GM18907 (cell line): ENCODE measurements at regions not wholly inside any gene's neighbourhood (a gene's known extent, or its start where the extent isn't known, plus 50 kb on each side); places are given as distances from the start of the nearest gene placed in this dataset.

ENCODE experiments used
- ATAC-seq: cut with Tn5 transposase; IDR thresholded peaks from one replicate; pipeline ENCODE4 v1.9.1; 2021; ENCODE audit warnings: mild to moderate bottlenecking, moderate library complexity; ENCODE audit not compliant: unreplicated experiment

DNA sequence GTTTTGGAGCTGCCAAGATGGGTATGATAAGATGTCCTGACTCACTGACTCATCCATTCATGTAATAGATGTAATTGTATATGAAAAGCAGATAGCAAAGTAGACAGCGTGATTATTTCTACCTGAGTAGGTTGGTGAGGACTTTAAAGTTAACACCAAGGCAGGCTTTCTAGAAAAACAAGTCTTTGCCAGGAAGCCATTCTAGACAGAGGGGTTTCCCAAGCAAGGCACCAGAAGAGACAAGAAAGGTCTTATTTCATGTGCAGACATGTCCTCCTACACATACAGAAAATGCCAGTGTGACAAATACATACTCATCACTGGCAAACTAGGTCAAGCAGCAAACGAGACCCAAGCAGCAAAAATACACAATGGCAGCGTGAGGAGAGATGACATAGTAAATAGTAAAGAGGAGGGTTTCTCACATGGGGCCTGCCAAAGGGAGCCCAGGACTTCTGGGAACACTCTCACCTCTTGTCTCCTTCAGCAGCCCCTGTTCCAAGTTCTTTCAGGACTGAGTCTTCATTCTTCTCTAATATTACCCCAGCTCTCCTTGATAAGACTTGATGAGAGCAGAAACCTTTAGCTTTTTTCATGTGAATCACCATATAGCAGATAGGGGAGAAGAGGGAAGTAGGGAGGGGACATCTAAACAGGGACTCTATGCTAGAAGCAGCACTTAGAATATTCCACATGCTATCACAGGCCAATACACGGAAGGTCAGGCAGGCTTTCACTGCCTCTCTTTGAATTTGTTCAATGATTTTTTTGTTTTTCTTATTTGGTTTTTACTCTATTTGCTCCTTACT is 114.6 kb upstream of the ATP1B1 start:
- no peak for ATAC-seq

GRCh38 chr1:169001353-169001752 is 105.1 kb upstream of the ATP1B1 start:
- ATAC-seq, result no peak

DNA sequence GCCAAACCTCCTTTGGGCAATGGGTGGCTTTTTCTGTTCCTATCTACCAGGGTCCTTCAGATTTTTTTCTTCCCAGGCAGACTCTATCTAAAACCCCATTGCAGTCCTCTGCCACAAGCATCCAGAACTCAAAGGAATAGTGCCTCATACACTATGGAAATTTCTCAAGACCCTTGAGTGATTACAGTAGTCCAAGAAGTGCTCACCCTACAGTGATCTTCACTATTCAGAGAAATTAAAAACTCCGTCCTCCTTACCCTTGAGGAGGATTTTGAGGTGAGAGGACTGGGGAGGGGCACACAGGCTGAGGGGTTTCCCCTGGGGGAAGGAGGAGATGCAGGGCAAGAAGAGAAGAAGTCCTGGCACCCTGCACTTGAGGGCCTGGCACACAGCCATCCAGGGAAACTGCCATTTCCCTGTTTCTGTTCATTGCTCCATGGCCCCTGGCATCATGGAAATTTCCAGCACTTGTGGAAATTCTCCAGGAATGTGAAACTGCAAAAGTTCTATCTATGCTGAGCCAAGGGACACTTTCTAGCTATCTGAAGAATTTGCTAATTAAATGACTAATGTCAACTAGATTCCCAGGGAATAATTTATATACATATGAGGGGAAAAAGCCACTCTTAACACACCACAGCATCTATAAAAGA is 102.5 kb upstream of the ATP1B1 start:
- no peak for ATAC-seq

DNA sequence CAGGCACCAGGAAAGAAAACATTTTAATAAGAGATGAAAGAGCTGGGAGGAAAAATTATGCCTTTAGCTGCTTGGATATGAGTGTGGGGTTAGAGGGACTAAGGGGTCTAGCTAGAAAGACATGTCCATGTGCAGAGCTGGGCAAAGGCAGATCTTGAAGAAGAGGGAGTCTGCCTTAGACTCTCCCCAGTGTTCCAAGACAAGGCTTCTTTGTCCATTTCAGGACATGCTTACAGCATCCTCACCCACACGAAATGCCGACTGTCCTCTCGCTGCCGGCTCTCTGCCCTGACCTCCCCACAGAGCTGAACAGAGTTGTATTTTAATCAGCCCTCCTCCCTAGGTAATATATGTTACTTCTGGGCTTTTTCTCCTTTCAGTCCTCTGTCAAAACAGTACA is 100.7 kb upstream of the ATP1B1 start:
- ATAC-seq, result no peak

DNA sequence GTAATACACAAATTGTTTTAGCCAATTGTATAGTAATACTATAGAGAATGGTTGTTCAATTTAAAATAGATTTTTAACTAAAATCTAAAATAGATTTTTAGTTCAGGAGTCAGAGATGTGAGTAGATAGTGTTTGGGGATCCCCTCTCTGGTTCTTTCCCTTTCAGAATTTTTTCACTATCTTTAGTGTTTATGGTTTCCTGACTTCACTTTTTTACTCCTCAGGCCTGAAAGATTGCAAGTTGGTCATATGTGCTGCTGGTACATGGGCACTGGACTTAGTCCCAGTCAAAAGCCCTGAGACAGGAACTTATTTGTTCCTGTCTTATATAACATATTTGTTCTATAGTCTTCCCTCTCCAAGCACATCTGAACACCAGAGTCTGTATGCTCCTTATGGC is 96.8 kb upstream of the ATP1B1 start:
- ATAC-seq, result peak; percentile 55

- peak; percentile 74 for ATAC-seq
These were observed 94.1 kb upstream of the ATP1B1 start for GRCh38 chr1:169012416-169012815.

DNA sequence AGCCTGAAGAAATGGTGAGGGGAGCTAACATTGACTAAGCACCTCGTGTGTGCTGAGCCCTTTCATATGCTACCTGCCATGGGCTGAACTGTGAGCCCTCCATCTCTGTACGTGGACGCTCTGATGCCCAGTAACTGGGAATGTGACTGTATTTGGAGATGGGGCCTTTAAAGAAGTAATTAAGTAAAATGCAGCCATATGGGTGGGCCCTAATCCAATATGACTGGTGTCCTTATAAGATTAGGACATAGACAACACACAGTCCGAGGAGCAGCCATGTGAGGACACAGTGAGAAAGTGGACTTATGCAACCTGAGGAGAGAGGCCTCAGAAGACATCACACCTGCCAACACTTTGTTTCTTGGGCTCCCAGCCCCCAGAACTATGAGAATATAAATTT is 92.7 kb upstream of the ATP1B1 start:
- no peak for ATAC-seq

DNA sequence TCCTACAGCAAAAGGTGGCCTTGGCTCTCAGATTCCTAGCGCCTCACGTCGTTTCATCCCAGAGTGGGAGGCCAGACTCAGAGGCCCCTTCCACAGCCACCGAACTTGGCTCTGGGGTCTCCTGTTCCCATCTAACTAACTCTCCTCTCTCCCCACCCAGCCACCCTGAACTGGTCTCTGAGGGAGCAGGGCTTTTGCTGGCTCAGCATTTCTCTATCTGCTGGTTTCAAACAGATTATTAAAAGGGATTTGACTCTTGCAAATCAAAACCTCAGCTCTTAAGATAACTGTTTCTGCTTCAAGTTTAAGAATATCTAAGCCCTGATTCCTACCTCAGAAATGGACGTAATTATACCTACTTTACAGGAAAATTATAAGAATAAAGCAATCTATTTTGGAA is 91.0 kb upstream of the ATP1B1 start:
- no peak for ATAC-seq

DNA sequence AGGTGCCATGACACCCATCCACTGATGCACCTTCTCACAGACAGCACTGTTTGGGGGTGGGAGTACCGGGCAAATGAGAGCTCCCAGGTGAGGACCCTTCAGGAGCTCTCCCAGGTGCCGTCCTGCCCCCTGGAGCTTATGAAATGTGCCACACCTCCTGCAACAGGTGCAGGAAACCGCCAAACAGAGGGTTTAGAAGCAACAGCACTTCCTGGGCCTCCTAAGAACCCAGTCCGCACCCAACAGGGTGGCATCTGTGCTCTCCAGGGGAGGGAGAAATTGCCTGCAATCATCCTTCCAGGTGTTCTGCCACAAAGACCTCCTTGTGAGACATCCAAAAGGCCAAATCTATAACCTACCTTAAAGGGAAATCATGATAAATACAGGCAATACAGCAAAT is 87.7 kb upstream of the ATP1B1 start:
- no peak for ATAC-seq

GRCh38 chr1:169019419-169020058 is 87.0 kb upstream of the ATP1B1 start:
- no peak for ATAC-seq

GRCh38 chr1:169020684-169021083 is 85.8 kb upstream of the ATP1B1 start:
- ATAC-seq, result no peak

DNA sequence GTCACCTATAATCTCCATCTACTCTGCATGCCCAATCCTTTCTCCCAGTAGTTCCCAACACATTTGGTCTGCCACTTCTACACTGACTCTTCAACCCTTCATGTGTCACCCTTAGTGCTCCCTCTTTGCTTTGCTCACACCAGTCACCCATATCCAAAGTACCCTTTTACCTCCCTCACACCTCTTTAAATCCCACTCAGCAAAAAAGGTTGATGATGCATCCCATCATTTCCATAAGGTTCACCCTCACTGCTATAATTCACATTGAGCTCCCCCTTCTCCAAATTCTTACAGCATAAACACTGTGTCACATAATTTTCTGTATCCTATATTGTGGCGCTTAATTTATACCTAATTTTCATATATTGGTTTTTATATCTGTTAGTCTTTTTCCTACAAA is 83.8 kb upstream of the ATP1B1 start:
- ATAC-seq, result no peak

DNA sequence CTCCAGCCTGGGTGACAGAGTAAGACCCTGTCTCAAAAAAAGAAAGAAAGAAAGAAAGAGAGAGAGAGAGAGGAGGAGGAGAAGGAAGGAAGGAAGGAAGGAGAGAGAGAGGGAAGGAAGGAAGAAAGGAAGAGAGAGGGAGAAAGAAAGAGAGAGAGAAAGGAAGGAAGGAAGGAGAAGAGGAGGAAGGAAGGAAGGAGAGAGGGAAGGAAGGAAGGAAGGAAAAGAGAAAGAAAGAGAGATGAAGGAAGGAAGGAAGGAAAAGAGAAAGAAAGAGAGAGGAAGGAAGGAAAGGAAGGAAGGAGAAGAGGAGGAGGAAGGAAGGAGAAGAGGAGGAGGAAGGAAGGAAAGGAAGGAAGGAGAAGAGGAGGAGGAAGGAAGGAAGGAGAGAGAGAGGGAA is 82.2 kb upstream of the ATP1B1 start:
- no peak for ATAC-seq

- peak; percentile 91 for ATAC-seq
These were observed 81.7 kb upstream of the ATP1B1 start for GRCh38 chr1:169024800-169025271.

- ATAC-seq, result no peak
These were observed 81.1 kb upstream of the ATP1B1 start for GRCh38 chr1:169025412-169025811.

- ATAC-seq, result peak; percentile 44
These were observed 78.7 kb upstream of the ATP1B1 start for GRCh38 chr1:169027607-169028320.

GRCh38 chr1:169031566-169032224 is 74.8 kb upstream of the ATP1B1 start:
- ATAC-seq, result no peak

GRCh38 chr1:169041366-169041765 is 65.1 kb upstream of the ATP1B1 start:
- ATAC-seq, result no peak

DNA sequence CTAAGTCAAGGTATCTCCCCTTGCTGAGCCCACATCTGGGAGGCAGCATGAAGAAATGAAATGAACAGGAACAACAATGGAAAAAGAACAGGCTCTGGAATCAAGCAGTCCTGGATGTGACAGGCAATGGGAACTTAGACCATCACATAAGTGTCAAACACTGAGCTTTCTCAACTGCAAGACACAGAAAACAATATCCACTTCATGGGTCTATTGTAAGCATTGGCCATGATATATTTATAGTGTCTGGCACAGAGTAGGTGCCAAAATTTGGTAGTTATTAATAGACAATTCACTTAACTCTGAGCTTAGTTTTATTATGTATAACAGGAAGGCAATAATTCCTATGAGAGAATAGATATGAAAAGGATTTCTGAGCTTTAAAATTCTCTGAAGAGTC is 64.1 kb upstream of the ATP1B1 start:
- ATAC-seq, result no peak

- ATAC-seq, result peak; percentile 4
These were observed 62.7 kb upstream of the ATP1B1 start for GRCh38 chr1:169043823-169044222.

DNA sequence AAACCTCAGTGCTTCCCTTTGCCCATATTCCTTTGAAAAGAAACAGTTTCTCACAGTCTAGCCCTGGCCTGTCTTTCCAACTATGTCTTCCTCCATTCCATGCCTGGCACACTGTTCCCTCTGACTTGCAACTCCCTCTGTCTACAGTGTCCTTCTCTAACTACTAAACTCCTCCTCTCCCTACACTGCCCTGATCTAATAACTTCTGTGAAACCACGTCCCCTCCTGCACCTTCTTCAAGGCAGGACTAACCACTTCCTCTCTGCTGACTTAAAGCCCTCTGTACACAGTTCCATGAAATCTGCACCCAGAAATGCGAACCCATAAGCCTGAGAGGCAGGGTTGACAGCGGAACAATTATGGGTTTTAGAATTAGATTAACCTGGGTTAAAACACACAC is 62.2 kb upstream of the ATP1B1 start:
- peak; percentile 90 for ATAC-seq
